ENCODE measurements at regions not wholly inside any gene's neighbourhood (a gene's known extent, or its start where the extent isn't known, plus 50 kb on each side); places are given as distances from the start of the nearest gene placed in this dataset.

DNA sequence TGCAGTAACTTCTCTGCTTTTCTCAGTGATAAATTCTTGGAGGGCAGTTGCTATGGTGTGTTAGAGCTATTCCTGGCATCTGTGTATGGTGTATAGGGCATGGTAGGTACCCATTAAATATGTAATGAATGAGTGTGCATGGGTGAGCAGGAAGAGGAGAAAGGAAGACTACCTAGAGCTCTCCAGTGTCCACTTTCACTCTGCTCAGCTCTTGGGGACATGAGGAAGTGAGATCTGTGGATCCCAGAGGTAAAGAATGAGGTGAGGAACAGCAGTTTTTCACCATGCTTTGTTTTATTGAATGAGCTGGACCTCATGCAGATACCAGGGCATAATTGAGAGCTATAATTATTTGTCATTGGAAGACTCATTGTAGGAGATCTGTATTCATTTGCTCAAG lies 444.8 kb upstream of the RGS6 start:
- intact Hi-C loops (cut with micrococcal nuclease) = no loop called here
- H3K27ac Mint-ChIP-seq (ENCODE audit: low read depth, unreplicated experiment) = no peak overlapping the region
- no peaks in the 10 kb centered on the region for H3K9me3 Mint-ChIP-seq (ENCODE audit: unreplicated experiment)
- no peaks in the 10 kb centered on the region for H3K36me3 Mint-ChIP-seq (ENCODE audit: insufficient read depth, unreplicated experiment)
- H3K4me1 Mint-ChIP-seq (ENCODE audit: insufficient read depth, unreplicated experiment) = no peaks in the 10 kb centered on the region
- BruUV-seq (replicated peaks) = no TSS peak
- TF ChIP-seq CTCF (IDR thresholded peaks at IDR 0.05; ENCODE audit: unreplicated experiment) = no peak
- H3K27me3 Mint-ChIP-seq (ENCODE audit: insufficient read depth, unreplicated experiment) = no peaks in the 10 kb centered on the region
- CTCF ChIA-PET = no interaction called here
- DNase-seq (ENCODE audit: unreplicated experiment) = no peak
- POLR2A ChIA-PET = interaction anchor here (0.5 to 2.3 kb wide), 2 partner anchors 10 to 72 kb away, joined by 3 to 11 read pairs; no protein-coding TSS in a partner anchor
- no peak overlapping the region for H3K4me3 Mint-ChIP-seq (ENCODE audit: unreplicated experiment)

DNA sequence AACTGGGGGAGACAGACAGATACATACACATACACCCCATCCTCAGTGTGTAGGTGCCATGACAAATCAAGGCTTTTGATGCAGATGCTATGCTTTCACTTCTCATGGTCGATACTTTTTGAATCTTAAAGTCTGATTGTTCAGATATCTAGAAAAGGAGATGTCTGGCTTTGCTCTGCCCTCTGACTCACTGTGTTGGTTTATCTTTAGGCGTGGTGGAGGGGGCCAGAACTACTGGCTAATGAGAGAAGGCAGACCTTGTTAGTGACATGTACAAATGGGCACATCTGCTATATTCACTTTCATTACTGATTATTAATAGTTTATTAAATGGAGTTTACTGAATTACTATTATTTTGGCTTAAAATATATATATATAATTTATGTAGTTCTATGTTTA lies 444.3 kb upstream of the RGS6 start:
- Mint-ChIP-seq H3K27me3 (ENCODE audit: insufficient read depth, unreplicated experiment) (no peaks in the 10 kb centered on the region), H3K9me3 (ENCODE audit: unreplicated experiment) (no peaks in the 10 kb centered on the region), H3K4me3 (ENCODE audit: unreplicated experiment) (no peak overlapping the region), H3K36me3 (ENCODE audit: insufficient read depth, unreplicated experiment) (no peaks in the 10 kb centered on the region), H3K27ac (ENCODE audit: low read depth, unreplicated experiment) (no peak overlapping the region), H3K4me1 (ENCODE audit: insufficient read depth, unreplicated experiment) (no peaks in the 10 kb centered on the region)
- POLR2A ChIA-PET = interaction anchor here (0.5 to 2.3 kb wide), 2 partner anchors 10 to 73 kb away, joined by 3 to 11 read pairs; no protein-coding TSS in a partner anchor
- intact Hi-C loops (cut with micrococcal nuclease) = no loop called here
- TF ChIP-seq CTCF (IDR thresholded peaks at IDR 0.05; ENCODE audit: unreplicated experiment) = no peak
- no TSS peak for BruUV-seq (replicated peaks)
- CTCF ChIA-PET = no interaction called here
- peak; percentile 9 for DNase-seq (ENCODE audit: unreplicated experiment)

GRCh38 chr14:71488703-71489191 lies 443.5 kb upstream of the RGS6 start:
- Mint-ChIP-seq H3K4me1 (ENCODE audit: insufficient read depth, unreplicated experiment) (no peaks in the 10 kb centered on the region), H3K36me3 (ENCODE audit: insufficient read depth, unreplicated experiment) (no peaks in the 10 kb centered on the region), H3K27ac (ENCODE audit: low read depth, unreplicated experiment) (no peak overlapping the region), H3K4me3 (ENCODE audit: unreplicated experiment) (no peak overlapping the region), H3K27me3 (ENCODE audit: insufficient read depth, unreplicated experiment) (no peaks in the 10 kb centered on the region), H3K9me3 (ENCODE audit: unreplicated experiment) (no peaks in the 10 kb centered on the region)
- BruUV-seq (replicated peaks) = no TSS peak
- TF ChIP-seq CTCF (IDR thresholded peaks at IDR 0.05; ENCODE audit: unreplicated experiment) = no peak
- ChIA-PET POLR2A (no interaction called here), CTCF (no interaction called here)
- intact Hi-C loops (cut with micrococcal nuclease) = no loop called here
- no peak for DNase-seq (ENCODE audit: unreplicated experiment)

DNA sequence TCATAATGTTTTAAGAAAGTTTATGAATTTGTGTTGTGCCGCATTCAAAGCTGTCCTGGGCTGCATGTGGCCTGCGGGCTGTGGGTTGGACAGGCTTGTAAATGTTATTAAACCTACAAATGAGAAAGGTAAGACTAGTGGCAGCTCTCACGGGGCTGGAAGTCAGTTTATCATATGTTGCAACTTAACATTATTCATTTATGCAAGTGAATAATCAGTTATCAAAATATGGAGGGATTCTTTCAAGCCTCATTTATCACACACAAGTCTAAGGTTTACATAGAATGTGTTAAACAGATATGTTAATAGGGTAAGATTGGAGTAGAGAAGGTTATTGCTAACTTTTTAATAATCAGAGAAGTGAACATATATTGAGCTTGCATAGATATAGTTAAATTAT lies 442.5 kb upstream of the RGS6 start:
- no peak overlapping the region for H3K27ac Mint-ChIP-seq (ENCODE audit: low read depth, unreplicated experiment)
- TF ChIP-seq CTCF (IDR thresholded peaks at IDR 0.05; ENCODE audit: unreplicated experiment) = no peak
- H3K9me3 Mint-ChIP-seq (ENCODE audit: unreplicated experiment) = no peaks in the 10 kb centered on the region
- no peak for DNase-seq (ENCODE audit: unreplicated experiment)
- intact Hi-C loops (cut with micrococcal nuclease) = no loop called here
- H3K4me1 Mint-ChIP-seq (ENCODE audit: insufficient read depth, unreplicated experiment) = no peaks in the 10 kb centered on the region
- H3K36me3 Mint-ChIP-seq (ENCODE audit: insufficient read depth, unreplicated experiment) = no peaks in the 10 kb centered on the region
- ChIA-PET POLR2A (interaction anchor here (0.6 kb wide), 1 partner anchor 164 kb away, joined by 3 read pairs; no protein-coding TSS in a partner anchor), CTCF (interaction anchor here (0.6 to 0.7 kb wide), 2 partner anchors 58 to 446 kb away, joined by 3 to 4 read pairs; no protein-coding TSS in a partner anchor)
- H3K4me3 Mint-ChIP-seq (ENCODE audit: unreplicated experiment) = no peak overlapping the region
- H3K27me3 Mint-ChIP-seq (ENCODE audit: insufficient read depth, unreplicated experiment) = no peaks in the 10 kb centered on the region
- no TSS peak for BruUV-seq (replicated peaks)

All from MCF 10A (cell line).